B cell (primary cell): ENCODE measurements at regions not wholly inside any gene's neighbourhood (a gene's known extent, or its start where the extent isn't known, plus 50 kb on each side); places are given as distances from the start of the nearest gene placed in this dataset.

Experiments
- EZH2 ChIP-seq: IDR thresholded peaks from 2 replicates; pipeline ENCODE4 v1.6.1; 2012; ENCODE audit warnings: borderline replicate concordance, low read depth, mild to moderate bottlenecking, moderate library complexity, low read length; ENCODE audit not compliant: insufficient read depth, poor library complexity, severe bottlenecking
- TF ChIP-seq, protein P1 (sequence below): fragments of 200-600 bp; IDR thresholded peaks from one replicate; pipeline ENCODE4 v1.8.0; 2022; ENCODE audit warnings: antibody characterized with exemption, mild to moderate bottlenecking

DNA sequence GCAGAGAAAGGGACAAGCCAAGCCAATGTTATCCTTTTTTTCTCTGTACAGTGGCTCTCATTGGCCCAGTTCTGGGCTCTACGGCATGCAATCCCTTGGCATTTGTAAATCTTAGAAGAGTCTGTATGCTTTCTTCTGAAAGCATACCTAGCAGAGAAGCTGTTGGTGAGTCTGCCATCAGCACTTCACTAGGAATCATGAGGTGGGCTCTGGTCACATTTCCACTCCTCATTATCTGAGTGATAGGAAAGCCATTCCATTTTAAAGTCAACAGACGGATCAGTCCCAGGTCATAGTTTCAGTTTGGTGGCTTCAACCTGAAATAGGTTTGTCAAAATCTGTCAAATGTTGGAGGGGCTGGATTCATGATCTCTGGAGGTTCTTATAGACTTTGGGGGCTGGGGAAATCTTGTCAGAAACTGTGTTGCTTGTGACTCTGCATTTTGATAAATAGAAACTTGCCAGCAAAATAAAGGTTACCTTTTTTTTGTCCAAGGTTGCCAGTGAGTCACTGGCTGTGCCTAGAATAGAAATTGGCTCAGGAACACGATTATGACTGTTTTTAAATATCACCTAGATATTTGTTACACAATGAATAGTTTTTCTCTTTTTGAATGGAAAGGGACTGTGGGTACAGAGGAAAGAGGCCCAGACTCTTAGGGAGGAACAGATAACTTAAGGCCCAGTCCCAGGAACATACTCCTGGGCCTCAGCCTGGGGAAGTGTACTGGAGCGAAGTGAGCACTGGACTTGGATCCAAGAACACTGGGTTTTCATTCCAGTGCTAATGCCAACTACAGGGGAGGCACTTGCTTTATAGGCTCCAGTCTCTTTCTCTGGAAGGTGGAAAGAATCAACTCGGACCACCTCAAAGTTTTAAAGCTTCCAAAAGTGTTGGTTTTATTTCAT is 183.1 kb downstream of the NMUR2 start:
- no peak for TF ChIP-seq EZH2
- TF ChIP-seq, protein P1, sequence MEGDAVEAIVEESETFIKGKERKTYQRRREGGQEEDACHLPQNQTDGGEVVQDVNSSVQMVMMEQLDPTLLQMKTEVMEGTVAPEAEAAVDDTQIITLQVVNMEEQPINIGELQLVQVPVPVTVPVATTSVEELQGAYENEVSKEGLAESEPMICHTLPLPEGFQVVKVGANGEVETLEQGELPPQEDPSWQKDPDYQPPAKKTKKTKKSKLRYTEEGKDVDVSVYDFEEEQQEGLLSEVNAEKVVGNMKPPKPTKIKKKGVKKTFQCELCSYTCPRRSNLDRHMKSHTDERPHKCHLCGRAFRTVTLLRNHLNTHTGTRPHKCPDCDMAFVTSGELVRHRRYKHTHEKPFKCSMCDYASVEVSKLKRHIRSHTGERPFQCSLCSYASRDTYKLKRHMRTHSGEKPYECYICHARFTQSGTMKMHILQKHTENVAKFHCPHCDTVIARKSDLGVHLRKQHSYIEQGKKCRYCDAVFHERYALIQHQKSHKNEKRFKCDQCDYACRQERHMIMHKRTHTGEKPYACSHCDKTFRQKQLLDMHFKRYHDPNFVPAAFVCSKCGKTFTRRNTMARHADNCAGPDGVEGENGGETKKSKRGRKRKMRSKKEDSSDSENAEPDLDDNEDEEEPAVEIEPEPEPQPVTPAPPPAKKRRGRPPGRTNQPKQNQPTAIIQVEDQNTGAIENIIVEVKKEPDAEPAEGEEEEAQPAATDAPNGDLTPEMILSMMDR: no peak
